GM23338 (cell line): ENCODE measurements at regions not wholly inside any gene's neighbourhood (a gene's known extent, or its start where the extent isn't known, plus 50 kb on each side); places are given as distances from the start of the nearest gene placed in this dataset.

Source experiments
- ATAC-seq: fragments of 200-7000 bp; cut with Tn5 transposase; 3 replicates; pipeline ENCODE4 v1.9.1; 2020
- DNase-seq: peaks from one replicate; pipeline ENCODE4 v3.0.0-alpha.2; 2015; ENCODE audit warnings: low spot score
- H2AFZ ChIP-seq: fragments of 200-600 bp; sonication (generic); 2 replicates; pipeline ENCODE4 v1.8.0; 2016; ENCODE audit warnings: antibody characterized with exemption, mild to moderate bottlenecking, moderate library complexity
- H3F3A ChIP-seq: fragments of 200-600 bp; sonication (generic); replicated peaks from 2 replicates; pipeline ENCODE4 v1.8.0; 2017; ENCODE audit warnings: antibody characterized with exemption, mixed run types, low read depth
- H3K27ac ChIP-seq: fragments of 200-600 bp; sonication (generic); 2 replicates; pipeline ENCODE4 v1.6.1; 2016; ENCODE audit warnings: low read depth
- H3K27me3 ChIP-seq: fragments of 200-600 bp; sonication (generic); 2 replicates; pipeline ENCODE4 v1.8.0; 2016; ENCODE audit warnings: mild to moderate bottlenecking, mixed run types, moderate library complexity; ENCODE audit not compliant: insufficient read depth
- H3K36me3 ChIP-seq: fragments of 200-600 bp; sonication (generic); 2 replicates; pipeline ENCODE4 v1.8.0; 2016; ENCODE audit warnings: mild to moderate bottlenecking; ENCODE audit not compliant: insufficient read depth
- H3K4me1 ChIP-seq: fragments of 200-600 bp; sonication (generic); 2 replicates; pipeline ENCODE4 v1.8.0; 2016; ENCODE audit warnings: mild to moderate bottlenecking, moderate library complexity; ENCODE audit not compliant: insufficient read depth
- H3K4me2 ChIP-seq: fragments of 200-600 bp; sonication (generic); 2 replicates; pipeline ENCODE4 v1.7.1; 2017; ENCODE audit warnings: mixed run types
- H3K4me3 ChIP-seq: fragments of 200-600 bp; sonication (generic); 2 replicates; pipeline ENCODE4 v1.6.1; 2016; ENCODE audit warnings: mixed run types
- H3K79me2 ChIP-seq: fragments of 200-600 bp; sonication (generic); replicated peaks from 2 replicates; pipeline ENCODE4 v1.8.0; 2017; ENCODE audit warnings: mild to moderate bottlenecking; ENCODE audit not compliant: insufficient read depth
- H3K9me2 ChIP-seq: fragments of 200-600 bp; sonication (generic); 2 replicates; pipeline ENCODE4 v1.8.0; 2017; ENCODE audit not compliant: insufficient read depth
- H4K20me1 ChIP-seq: fragments of 200-600 bp; sonication (generic); replicated peaks from 2 replicates; pipeline ENCODE4 v1.8.0; 2017; ENCODE audit warnings: mild to moderate bottlenecking; ENCODE audit not compliant: insufficient read depth
- H3K27ac Mint-ChIP-seq: 2 replicates; pipeline ENCODE4 v1.8.0; 2020; ENCODE audit warnings: inconsistent platforms, mild to moderate bottlenecking, moderate library complexity, mixed read lengths
- H3K27me3 Mint-ChIP-seq: 3 replicates; pipeline ENCODE4 v1.8.0; 2022; ENCODE audit warnings: low read depth, mild to moderate bottlenecking, moderate library complexity, mixed read lengths, inconsistent platforms; ENCODE audit not compliant: insufficient read depth, poor library complexity
- H3K36me3 Mint-ChIP-seq: 3 replicates; pipeline ENCODE4 v1.8.0; 2021; ENCODE audit warnings: low read depth, mild to moderate bottlenecking, inconsistent platforms, moderate library complexity, mixed read lengths
- H3K4me1 Mint-ChIP-seq: 3 replicates; pipeline ENCODE4 v1.8.0; 2020; ENCODE audit warnings: mild to moderate bottlenecking, inconsistent platforms, mixed read lengths
- H3K4me3 Mint-ChIP-seq: 3 replicates; pipeline ENCODE4 v1.8.0; 2021; ENCODE audit warnings: moderate library complexity, mild to moderate bottlenecking, inconsistent platforms, mixed read lengths
- H3K9me3 Mint-ChIP-seq: 3 replicates; pipeline ENCODE4 v1.8.0; 2020; ENCODE audit warnings: moderate library complexity, mild to moderate bottlenecking, inconsistent platforms, mixed read lengths
- CREB1 ChIP-seq: fragments of 250-450 bp; sonication (Bioruptor Pico); IDR thresholded peaks from 2 replicates; pipeline ENCODE4 v1.5.0; 2020; ENCODE audit warnings: low read depth, mild to moderate bottlenecking, moderate library complexity
- NANOG ChIP-seq: IDR thresholded peaks from 2 replicates; pipeline ENCODE4 v1.6.1; 2016; ENCODE audit warnings: antibody characterized with exemption, borderline replicate concordance
- POLR2AphosphoS5 ChIP-seq: IDR thresholded peaks from 2 replicates; pipeline ENCODE4 v1.6.1; 2016; ENCODE audit warnings: antibody characterized with exemption, low read depth
- STAT1 ChIP-seq: IDR thresholded peaks from one replicate; pipeline ENCODE4 v1.6.1; 2016; ENCODE audit warnings: antibody characterized with exemption; ENCODE audit not compliant: unreplicated experiment
- ZNF114 ChIP-seq: fragments of 250-450 bp; sonication (Bioruptor Pico); IDR thresholded peaks from 2 replicates; pipeline ENCODE4 v1.5.0; 2020; ENCODE audit warnings: mild to moderate bottlenecking, moderate library complexity
- TF ChIP-seq, protein P1 (sequence below): IDR thresholded peaks from one replicate; pipeline ENCODE4 v1.6.1; 2018; ENCODE audit warnings: antibody characterized with exemption; ENCODE audit not compliant: unreplicated experiment
- TF ChIP-seq, protein P2 (sequence below), 2 experiments: fragments of 200-600 bp in 1 of 2; sonication (generic) in 1 of 2; conservative IDR thresholded peaks; 2 replicates each; pipeline versions ENCODE4 v1.5.1 to v1.6.1; 2016 to 2017; ENCODE audit warnings: antibody characterized with exemption in 2 of 2, low read depth in 2 of 2, mild to moderate bottlenecking in 2 of 2, moderate library complexity in 1 of 2

DNA sequence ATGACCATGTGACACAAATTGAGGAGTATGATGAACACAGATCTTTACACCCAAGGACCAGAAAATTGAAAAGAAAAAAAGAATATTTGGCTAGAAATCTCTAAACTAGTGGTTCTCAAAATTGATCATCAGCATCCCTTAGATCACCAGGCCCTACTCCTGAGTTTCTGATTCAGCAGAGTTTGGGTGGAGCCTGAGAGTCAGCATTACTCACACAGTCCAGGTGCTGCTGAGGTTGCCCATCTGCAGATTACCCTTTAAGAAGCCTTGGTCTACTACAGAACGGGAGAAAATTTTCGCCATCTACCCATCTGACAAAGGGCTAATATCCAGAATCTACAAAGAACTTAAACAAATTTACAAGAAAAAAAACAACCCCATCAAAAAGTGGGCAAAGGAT lies 182.8 kb downstream of the MOSPD2 start:
- no peak overlapping the region for H3K27ac Mint-ChIP-seq
- H3K9me3 Mint-ChIP-seq = peaks cover 2% of the 10 kb centered on the region; the same call in 2 of the 3 replicates
- H3K4me2 ChIP-seq = no peak overlapping the region
- peaks cover 5% of the 10 kb centered on the region; the same call in 1 of the 3 replicates for H3K4me1 Mint-ChIP-seq
- no peaks in the 10 kb centered on the region for H4K20me1 ChIP-seq
- no peaks in the 10 kb centered on the region for H3K27me3 ChIP-seq
- no peak for ATAC-seq
- H3K27ac ChIP-seq = no peak overlapping the region
- H3F3A ChIP-seq = no peaks in the 10 kb centered on the region
- TF ChIP-seq ZNF114 (CRISPR knock-in tag) = no peak
- H3K36me3 ChIP-seq = no peaks in the 10 kb centered on the region
- no peaks in the 10 kb centered on the region for H3K79me2 ChIP-seq
- H3K4me3 ChIP-seq = no peak overlapping the region
- no peaks in the 10 kb centered on the region for H3K4me1 ChIP-seq
- H2AFZ ChIP-seq = no peak overlapping the region
- no peaks in the 10 kb centered on the region for H3K27me3 Mint-ChIP-seq
- H3K36me3 Mint-ChIP-seq = no peaks in the 10 kb centered on the region
- DNase-seq = no peak
- H3K9me2 ChIP-seq = no peaks in the 10 kb centered on the region
- no peak overlapping the region for H3K4me3 Mint-ChIP-seq

DNA sequence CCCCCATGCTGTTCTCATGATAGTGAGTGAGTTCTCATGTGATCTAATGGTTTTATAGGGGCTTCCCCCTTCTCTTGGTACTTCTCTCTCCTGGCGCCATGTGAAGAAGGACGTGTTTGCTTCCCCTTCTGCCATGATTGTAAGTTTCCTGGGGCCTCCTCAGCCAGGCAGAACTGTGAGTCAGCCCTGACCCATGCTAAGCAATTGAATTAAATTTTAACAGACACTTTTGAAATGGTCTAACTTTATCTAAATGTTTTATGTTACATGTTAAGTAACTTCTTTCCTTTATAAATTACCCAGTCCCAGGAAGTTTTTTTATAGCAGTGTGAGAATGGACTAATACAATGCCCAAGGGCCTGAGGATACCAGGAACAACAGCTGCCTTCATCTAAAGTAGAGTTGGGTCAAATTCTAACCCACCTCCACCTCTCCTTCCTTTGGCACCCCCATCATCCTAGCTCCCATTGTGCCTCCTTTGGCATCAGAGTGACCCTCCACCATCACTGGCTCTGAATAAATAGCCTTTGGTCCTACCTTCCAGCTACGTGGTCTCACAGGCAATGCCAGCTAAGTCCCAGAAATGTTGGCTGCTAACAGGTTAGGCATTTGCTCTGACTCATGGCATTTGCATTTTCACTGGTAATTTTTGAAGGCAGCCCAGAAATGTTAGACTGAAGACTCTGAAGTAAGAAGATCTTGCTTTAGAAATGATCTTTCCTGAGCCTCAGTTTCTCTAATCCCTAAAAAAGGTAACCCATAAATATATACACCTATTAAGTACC lies 182.1 kb downstream of the MOSPD2 start:
- no peak overlapping the region for H2AFZ ChIP-seq
- DNase-seq (no peak), ATAC-seq (no peak)
- peaks cover 5% of the 10 kb centered on the region; the same call in 1 of the 3 replicates for H3K4me1 Mint-ChIP-seq
- no peak overlapping the region for H3K27ac ChIP-seq
- H3F3A ChIP-seq = no peaks in the 10 kb centered on the region
- peaks cover 8% of the 10 kb centered on the region for H3K9me3 Mint-ChIP-seq
- no peaks in the 10 kb centered on the region for H3K4me1 ChIP-seq
- H3K79me2 ChIP-seq = no peaks in the 10 kb centered on the region
- H3K27ac Mint-ChIP-seq = no peak overlapping the region
- no peak overlapping the region for H3K4me3 Mint-ChIP-seq
- H3K4me2 ChIP-seq = no peak overlapping the region
- H3K27me3 ChIP-seq = no peaks in the 10 kb centered on the region
- TF ChIP-seq CREB1 (CRISPR knock-in tag) (no peak), POLR2AphosphoS5 (no peak), STAT1 (no peak), NANOG (no peak)
- TF ChIP-seq, protein P1, sequence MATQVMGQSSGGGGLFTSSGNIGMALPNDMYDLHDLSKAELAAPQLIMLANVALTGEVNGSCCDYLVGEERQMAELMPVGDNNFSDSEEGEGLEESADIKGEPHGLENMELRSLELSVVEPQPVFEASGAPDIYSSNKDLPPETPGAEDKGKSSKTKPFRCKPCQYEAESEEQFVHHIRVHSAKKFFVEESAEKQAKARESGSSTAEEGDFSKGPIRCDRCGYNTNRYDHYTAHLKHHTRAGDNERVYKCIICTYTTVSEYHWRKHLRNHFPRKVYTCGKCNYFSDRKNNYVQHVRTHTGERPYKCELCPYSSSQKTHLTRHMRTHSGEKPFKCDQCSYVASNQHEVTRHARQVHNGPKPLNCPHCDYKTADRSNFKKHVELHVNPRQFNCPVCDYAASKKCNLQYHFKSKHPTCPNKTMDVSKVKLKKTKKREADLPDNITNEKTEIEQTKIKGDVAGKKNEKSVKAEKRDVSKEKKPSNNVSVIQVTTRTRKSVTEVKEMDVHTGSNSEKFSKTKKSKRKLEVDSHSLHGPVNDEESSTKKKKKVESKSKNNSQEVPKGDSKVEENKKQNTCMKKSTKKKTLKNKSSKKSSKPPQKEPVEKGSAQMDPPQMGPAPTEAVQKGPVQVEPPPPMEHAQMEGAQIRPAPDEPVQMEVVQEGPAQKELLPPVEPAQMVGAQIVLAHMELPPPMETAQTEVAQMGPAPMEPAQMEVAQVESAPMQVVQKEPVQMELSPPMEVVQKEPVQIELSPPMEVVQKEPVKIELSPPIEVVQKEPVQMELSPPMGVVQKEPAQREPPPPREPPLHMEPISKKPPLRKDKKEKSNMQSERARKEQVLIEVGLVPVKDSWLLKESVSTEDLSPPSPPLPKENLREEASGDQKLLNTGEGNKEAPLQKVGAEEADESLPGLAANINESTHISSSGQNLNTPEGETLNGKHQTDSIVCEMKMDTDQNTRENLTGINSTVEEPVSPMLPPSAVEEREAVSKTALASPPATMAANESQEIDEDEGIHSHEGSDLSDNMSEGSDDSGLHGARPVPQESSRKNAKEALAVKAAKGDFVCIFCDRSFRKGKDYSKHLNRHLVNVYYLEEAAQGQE = no peak
- TF ChIP-seq, protein P2, sequence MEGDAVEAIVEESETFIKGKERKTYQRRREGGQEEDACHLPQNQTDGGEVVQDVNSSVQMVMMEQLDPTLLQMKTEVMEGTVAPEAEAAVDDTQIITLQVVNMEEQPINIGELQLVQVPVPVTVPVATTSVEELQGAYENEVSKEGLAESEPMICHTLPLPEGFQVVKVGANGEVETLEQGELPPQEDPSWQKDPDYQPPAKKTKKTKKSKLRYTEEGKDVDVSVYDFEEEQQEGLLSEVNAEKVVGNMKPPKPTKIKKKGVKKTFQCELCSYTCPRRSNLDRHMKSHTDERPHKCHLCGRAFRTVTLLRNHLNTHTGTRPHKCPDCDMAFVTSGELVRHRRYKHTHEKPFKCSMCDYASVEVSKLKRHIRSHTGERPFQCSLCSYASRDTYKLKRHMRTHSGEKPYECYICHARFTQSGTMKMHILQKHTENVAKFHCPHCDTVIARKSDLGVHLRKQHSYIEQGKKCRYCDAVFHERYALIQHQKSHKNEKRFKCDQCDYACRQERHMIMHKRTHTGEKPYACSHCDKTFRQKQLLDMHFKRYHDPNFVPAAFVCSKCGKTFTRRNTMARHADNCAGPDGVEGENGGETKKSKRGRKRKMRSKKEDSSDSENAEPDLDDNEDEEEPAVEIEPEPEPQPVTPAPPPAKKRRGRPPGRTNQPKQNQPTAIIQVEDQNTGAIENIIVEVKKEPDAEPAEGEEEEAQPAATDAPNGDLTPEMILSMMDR (conservative IDR thresholded peaks at IDR 0.05; ENCODE audit: low read depth in 2 of 2) = no peak
- H3K9me2 ChIP-seq = no peaks in the 10 kb centered on the region
- no peak overlapping the region for H3K4me3 ChIP-seq
- no peaks in the 10 kb centered on the region for H3K36me3 ChIP-seq
- H3K27me3 Mint-ChIP-seq = no peaks in the 10 kb centered on the region
- H3K36me3 Mint-ChIP-seq = peaks cover 3% of the 10 kb centered on the region; the same call in 2 of the 3 replicates
- no peaks in the 10 kb centered on the region for H4K20me1 ChIP-seq
